Mesenchymal stem cell (in vitro differentiated cells and primary cell): ENCODE measurements at regions not wholly inside any gene's neighbourhood (a gene's known extent, or its start where the extent isn't known, plus 50 kb on each side); places are given as distances from the start of the nearest gene placed in this dataset.
A peak's percentile ranks its signal among the peaks of the same experiment; 100 is the strongest.
"Not testable (repeated sequence)": the region's sequence is repeated elsewhere in the genome, so short reads cannot be mapped to it uniquely, and the experiment has no call there.

Experiments used
- DNase-seq: peaks from one replicate; pipeline ENCODE4 v3.0.0-alpha.2; 2013
- H2AFZ ChIP-seq: one replicate; pipeline ENCODE4 v1.6.1; 2013; ENCODE audit warnings: low read depth, mild to moderate bottlenecking, control low read depth, inconsistent platforms, low read length, moderate library complexity
- H2AK5ac ChIP-seq: 2 replicates; pipeline ENCODE4 v1.6.1; 2013; ENCODE audit warnings: low read length, moderate library complexity, mild to moderate bottlenecking, inconsistent platforms; ENCODE audit not compliant: severe bottlenecking
- H2BK120ac ChIP-seq: one replicate; pipeline ENCODE4 v1.6.1; 2013; ENCODE audit warnings: low read depth, mild to moderate bottlenecking, inconsistent platforms, low read length, moderate library complexity
- H2BK12ac ChIP-seq, 2 experiments: one replicate each; pipeline ENCODE4 v1.6.1; 2013; ENCODE audit warnings: inconsistent platforms in 2 of 2, low read length in 2 of 2, mild to moderate bottlenecking in 2 of 2, moderate library complexity in 2 of 2, control low read depth in 1 of 2
- H2BK15ac ChIP-seq: one replicate; pipeline ENCODE4 v1.6.1; 2013; ENCODE audit warnings: mild to moderate bottlenecking, low read depth, inconsistent platforms; ENCODE audit not compliant: poor library complexity, severe bottlenecking
- H2BK5ac ChIP-seq: 2 replicates; pipeline ENCODE4 v1.6.1; 2013; ENCODE audit warnings: low read depth, mild to moderate bottlenecking, low read length, control low read depth, inconsistent platforms; ENCODE audit not compliant: poor library complexity, severe bottlenecking
- H3K14ac ChIP-seq, 2 experiments: one replicate each; pipeline ENCODE4 v1.6.1; 2013; ENCODE audit warnings: inconsistent platforms in 2 of 2, low read length in 2 of 2, control low read depth in 1 of 2, mild to moderate bottlenecking in 1 of 2, moderate library complexity in 1 of 2
- H3K18ac ChIP-seq, 2 experiments: one replicate each; pipeline ENCODE4 v1.6.1; 2013; ENCODE audit warnings: inconsistent platforms in 2 of 2, low read length in 2 of 2, control low read depth in 1 of 2, low read depth in 1 of 2, mild to moderate bottlenecking in 1 of 2
- H3K23ac ChIP-seq, 2 experiments: one replicate each; pipeline ENCODE4 v1.6.1; 2013; ENCODE audit warnings: inconsistent platforms in 2 of 2, low read length in 2 of 2, mild to moderate bottlenecking in 2 of 2, moderate library complexity in 2 of 2, control low read depth in 1 of 2
- H3K27ac ChIP-seq: 2 replicates; pipeline ENCODE4 v1.5.1; 2013; ENCODE audit warnings: mild to moderate bottlenecking, moderate library complexity, low read length, control low read depth, inconsistent platforms; ENCODE audit not compliant: poor library complexity, severe bottlenecking
- H3K27me3 ChIP-seq, 2 experiments: 2 replicates each; pipeline versions ENCODE4 v1.6.1 to v1.7.0; 2013; ENCODE audit warnings: low read length in 2 of 2, mild to moderate bottlenecking in 2 of 2, moderate library complexity in 2 of 2, control low read depth in 1 of 2, inconsistent platforms in 1 of 2; ENCODE audit not compliant: control insufficient read depth in 1 of 2, insufficient read depth in 1 of 2
- H3K36me3 ChIP-seq, 2 experiments: 2 replicates each; pipeline versions ENCODE4 v1.6.1 to v1.7.0; 2013; ENCODE audit warnings: low read length in 2 of 2, control low read depth in 1 of 2, inconsistent platforms in 1 of 2, low read depth in 1 of 2, mild to moderate bottlenecking in 1 of 2; ENCODE audit not compliant: insufficient read depth in 2 of 2, control insufficient read depth in 1 of 2
- H3K4ac ChIP-seq, 2 experiments: one replicate each; pipeline ENCODE4 v1.6.1; 2013; ENCODE audit warnings: inconsistent platforms in 2 of 2, low read length in 2 of 2, mild to moderate bottlenecking in 2 of 2, moderate library complexity in 2 of 2, control low read depth in 1 of 2, low read depth in 1 of 2
- H3K4me1 ChIP-seq: 2 replicates; pipeline ENCODE4 v1.6.1; 2013; ENCODE audit warnings: low read depth, low read length, control low read depth; ENCODE audit not compliant: control insufficient read depth, insufficient read depth
- H3K4me2 ChIP-seq: 2 replicates; pipeline ENCODE4 v1.6.1; 2013; ENCODE audit warnings: low read length, mild to moderate bottlenecking, inconsistent platforms; ENCODE audit not compliant: poor library complexity, severe bottlenecking
- H3K4me3 ChIP-seq, 2 experiments: 2 replicates each; pipeline versions ENCODE4 v1.5.1 to v1.7.0; 2013; ENCODE audit warnings: low read length in 2 of 2, mild to moderate bottlenecking in 2 of 2, control low read depth in 1 of 2, low read depth in 1 of 2; ENCODE audit not compliant: insufficient read depth in 1 of 2
- H3K79me1 ChIP-seq: replicated peaks from 2 replicates; pipeline ENCODE4 v1.6.1; 2013; ENCODE audit warnings: mild to moderate bottlenecking, control low read depth, low read length, inconsistent platforms; ENCODE audit not compliant: poor library complexity, severe bottlenecking
- H3K9ac ChIP-seq: 2 replicates; pipeline ENCODE4 v1.7.0; 2013; ENCODE audit warnings: mild to moderate bottlenecking, low read length, moderate library complexity
- H3K9me3 ChIP-seq: 2 replicates; pipeline ENCODE4 v1.7.0; 2013; ENCODE audit warnings: mild to moderate bottlenecking, low read length; ENCODE audit not compliant: control insufficient read depth
- H4K8ac ChIP-seq: one replicate; pipeline ENCODE4 v1.6.1; 2013; ENCODE audit warnings: inconsistent platforms, mild to moderate bottlenecking, low read length, moderate library complexity
- H4K91ac ChIP-seq: one replicate; pipeline ENCODE4 v1.6.1; 2013; ENCODE audit warnings: mild to moderate bottlenecking, low read length, inconsistent platforms
- WGBS: methylation state at CpG from one replicate; pipeline ENCODE4 v1.1.7; 2013; ENCODE audit warnings: mixed read lengths; 5-methylcytosine and 5-hydroxymethylcytosine counted together

DNA sequence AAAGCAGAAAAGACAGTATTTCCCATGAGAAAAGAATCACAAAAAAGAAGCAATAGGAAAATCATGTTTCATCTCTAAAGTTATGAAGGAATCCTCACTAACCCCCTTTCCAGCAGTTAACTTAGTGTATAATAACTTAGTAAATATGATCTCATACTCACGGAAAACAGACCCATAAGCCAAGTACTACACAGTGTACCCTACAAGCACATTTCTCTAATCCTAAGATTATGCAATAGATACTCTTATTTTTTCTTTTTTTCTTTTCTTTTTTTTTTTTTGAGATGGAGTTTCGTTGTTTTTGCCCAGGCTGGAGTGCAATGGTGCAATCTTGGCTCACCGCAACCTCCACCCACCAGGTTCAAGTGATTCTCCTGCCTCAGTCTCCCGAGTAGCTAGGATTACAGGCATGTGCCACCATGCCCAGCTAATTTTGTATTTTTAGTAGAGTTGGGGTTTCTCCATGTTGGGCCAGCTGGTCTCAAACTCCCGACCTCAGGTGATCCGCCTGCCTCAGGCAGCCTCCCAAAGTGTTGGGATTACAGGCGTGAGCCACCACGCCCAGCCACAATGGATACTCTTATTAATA, 73.7 kb upstream of the KCTD7 start:
- Histone ChIP-seq H3K36me3 (peaks cover 66 to 73% of the 10 kb centered on the region in 2 experiments), H3K9ac (peak overlapping the region; percentile 24), H3K79me1 (peaks cover 45% of the 10 kb centered on the region)
- H3K4ac ChIP-seq, H3K4me2 ChIP-seq, H2BK15ac ChIP-seq, H3K14ac ChIP-seq, H3K4me3 ChIP-seq, H2AFZ ChIP-seq, H2BK120ac ChIP-seq, H4K8ac ChIP-seq, H2BK5ac ChIP-seq, H3K4me1 ChIP-seq, H3K27me3 ChIP-seq, DNase-seq, H4K91ac ChIP-seq, H2AK5ac ChIP-seq, H2BK12ac ChIP-seq, H3K27ac ChIP-seq, H3K23ac ChIP-seq, H3K18ac ChIP-seq, H3K9me3 ChIP-seq: not testable (repeated sequence)
- 100% methylated on average over 4 of the region's 8 CpGs for WGBS

DNA sequence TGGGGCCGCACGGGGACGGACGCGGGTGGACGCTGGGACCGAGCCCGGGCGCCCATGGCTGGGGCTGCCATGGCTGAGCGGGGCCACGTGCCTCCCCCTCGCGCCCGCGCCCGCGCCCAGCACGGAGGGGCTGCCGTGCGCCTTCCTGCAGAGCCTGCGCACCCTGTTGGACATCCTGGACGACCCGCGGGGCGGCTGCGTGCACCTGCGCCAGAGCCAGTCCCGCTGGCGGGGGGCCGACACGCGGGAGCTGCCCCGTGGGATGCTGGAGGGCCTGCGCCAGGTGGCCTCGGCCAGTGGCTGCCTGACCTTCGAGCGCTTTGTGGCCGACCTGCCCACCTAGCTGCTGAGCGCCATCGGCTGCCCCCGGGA, 72.5 kb upstream of the KCTD7 start:
- DNase-seq = no peak
- Histone ChIP-seq H3K4me2 (no peak overlapping the region), H2BK120ac (no peak overlapping the region), H3K9me3 (no peaks in the 10 kb centered on the region), H3K27me3 (no peaks in the 10 kb centered on the region), H3K14ac (no peak overlapping the region), H2BK12ac (no peak overlapping the region), H2AK5ac (no peak overlapping the region), H3K23ac (no peak overlapping the region), H2BK5ac (no peak overlapping the region), H3K4me1 (peaks cover 7% of the 10 kb centered on the region), H3K18ac (no peak overlapping the region), H3K79me1 (peaks cover 41% of the 10 kb centered on the region), H3K4ac (no peak overlapping the region), H3K27ac (no peak overlapping the region), H2AFZ (no peak overlapping the region), H3K36me3 (peaks cover 63 to 64% of the 10 kb centered on the region in 2 experiments), H4K8ac (peak overlapping the region; percentile 46), H3K4me3 (no peak overlapping the region), H3K9ac (no peak overlapping the region), H2BK15ac (no peak overlapping the region), H4K91ac (peak overlapping the region; percentile 22)
- WGBS = 99% methylated on average over 39 of the region's 41 CpGs

DNA sequence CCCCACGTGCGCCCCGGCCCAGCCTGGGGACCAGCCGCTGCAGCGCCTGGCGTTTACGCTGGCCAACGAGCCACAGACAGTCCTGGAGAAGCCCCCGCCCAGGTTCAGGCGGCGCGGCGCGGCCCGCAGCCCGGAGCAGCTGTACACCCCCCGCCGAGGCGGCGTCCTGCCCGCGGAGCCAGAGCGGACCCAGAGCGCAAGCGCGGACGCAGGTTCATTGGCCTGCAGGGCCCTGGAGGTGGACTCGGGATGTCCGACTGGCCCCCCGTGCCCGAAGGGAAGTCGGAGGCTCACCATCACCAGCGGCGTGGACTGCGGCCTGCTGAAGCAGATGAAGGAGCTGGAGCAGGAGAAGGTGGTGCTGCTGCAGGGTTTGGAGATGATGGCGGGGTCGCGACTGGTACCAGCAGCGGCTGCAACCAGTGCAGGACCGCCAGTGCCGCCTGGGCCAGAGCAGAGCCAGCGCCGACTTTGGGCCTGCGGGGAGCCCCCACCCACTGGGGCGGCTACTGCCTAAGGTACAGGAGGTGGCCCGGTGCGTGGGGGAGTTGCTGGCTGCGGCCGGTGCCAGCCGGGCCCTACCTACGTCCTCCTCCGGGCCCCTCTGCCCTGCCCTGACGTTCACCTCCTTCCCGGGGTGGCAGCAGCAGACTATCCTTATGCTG, 72.0 kb upstream of the KCTD7 start:
- no peaks in the 10 kb centered on the region for H3K9me3 ChIP-seq
- H3K27ac ChIP-seq = no peak overlapping the region
- no peak overlapping the region for H2BK15ac ChIP-seq
- no peak overlapping the region for H3K4ac ChIP-seq
- peaks cover 60 to 61% of the 10 kb centered on the region in 2 experiments for H3K36me3 ChIP-seq
- H3K9ac ChIP-seq = no peak overlapping the region
- H2AFZ ChIP-seq = no peak overlapping the region
- no peak overlapping the region for H2BK120ac ChIP-seq
- no peak overlapping the region for H3K4me3 ChIP-seq
- H2BK5ac ChIP-seq = no peak overlapping the region
- peaks cover 5% of the 10 kb centered on the region for H3K4me1 ChIP-seq
- no peak overlapping the region for H3K23ac ChIP-seq
- H4K91ac ChIP-seq = no peak overlapping the region
- no peak overlapping the region for H2BK12ac ChIP-seq
- no peak for DNase-seq
- H3K79me1 ChIP-seq = peaks cover 38% of the 10 kb centered on the region
- 98% methylated on average over 51 of the region's 54 CpGs for WGBS
- H3K4me2 ChIP-seq = no peak overlapping the region
- no peak overlapping the region for H3K14ac ChIP-seq
- no peaks in the 10 kb centered on the region for H3K27me3 ChIP-seq
- H4K8ac ChIP-seq = peak overlapping the region; percentile 46
- H2AK5ac ChIP-seq = no peak overlapping the region
- no peak overlapping the region for H3K18ac ChIP-seq

DNA sequence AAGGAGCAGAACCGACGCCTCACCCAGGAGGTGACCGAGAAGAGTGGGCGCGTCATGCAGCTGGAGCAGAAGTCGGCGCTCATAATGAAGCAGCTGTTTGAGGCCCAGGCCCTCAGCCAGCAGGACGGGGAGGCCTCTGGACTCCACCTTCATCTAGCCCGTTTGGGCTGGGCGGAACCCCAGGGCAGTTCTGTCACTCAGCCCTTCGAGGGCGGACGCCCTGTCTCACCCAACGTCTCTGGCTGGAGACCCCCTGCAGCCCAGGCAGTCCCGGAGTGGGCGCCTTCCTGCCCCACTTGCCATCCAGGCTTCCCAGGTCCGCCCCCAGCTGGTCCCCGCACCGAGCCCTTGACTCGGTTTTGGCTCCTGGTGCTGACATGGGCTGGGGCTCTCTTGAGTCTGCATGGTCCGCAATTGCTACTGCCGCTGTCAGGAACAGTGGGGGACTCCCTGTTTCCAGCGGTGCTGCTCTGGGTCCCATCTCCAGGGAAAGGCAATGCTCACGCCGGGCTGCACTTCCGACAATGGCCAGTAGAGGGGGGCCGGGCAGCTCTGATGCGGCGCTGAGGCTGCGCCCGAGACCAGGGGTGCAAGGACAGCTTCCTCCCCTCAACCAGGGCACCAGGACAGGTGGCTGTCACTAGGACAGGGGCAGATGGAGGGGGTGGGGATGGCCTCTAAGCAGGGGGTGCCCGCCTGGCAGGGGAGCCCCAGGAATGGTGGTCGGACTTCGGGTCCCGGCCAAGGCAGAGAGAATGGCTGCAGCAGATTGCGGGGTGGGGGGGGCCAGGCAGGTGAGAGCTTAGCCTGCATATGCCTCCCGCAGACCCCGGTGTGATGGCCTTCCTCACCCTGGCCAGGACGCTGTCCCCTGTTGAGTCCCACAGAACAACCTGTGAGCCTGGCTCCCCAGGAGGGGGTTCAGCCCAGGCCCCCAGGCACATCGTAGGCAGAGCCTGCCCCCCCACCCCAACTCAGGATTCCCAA, 71.2 kb upstream of the KCTD7 start:
- Histone ChIP-seq H3K4ac (no peak overlapping the region), H3K23ac (no peak overlapping the region), H3K27me3 (no peaks in the 10 kb centered on the region), H2BK120ac (no peak overlapping the region), H3K18ac (no peak overlapping the region), H4K91ac (no peak overlapping the region), H2AK5ac (no peak overlapping the region), H3K27ac (no peak overlapping the region), H2BK15ac (no peak overlapping the region), H4K8ac (peak overlapping the region; percentile 32), H3K79me1 (peaks cover 33% of the 10 kb centered on the region), H3K9me3 (no peaks in the 10 kb centered on the region), H3K4me1 (peaks cover 5% of the 10 kb centered on the region), H3K36me3 (peaks cover 52 to 57% of the 10 kb centered on the region in 2 experiments), H3K9ac (no peak overlapping the region), H2AFZ (no peak overlapping the region), H2BK12ac (peak overlapping the region in 1 of 2 experiments; percentile 83), H2BK5ac (no peak overlapping the region), H3K4me2 (no peak overlapping the region), H3K14ac (no peak overlapping the region), H3K4me3 (no peak overlapping the region)
- WGBS = 61% methylated on average over 40 of the region's 40 CpGs
- DNase-seq = peak; percentile 48
